ENCODE measurements at regions not wholly inside any gene's neighbourhood (a gene's known extent, or its start where the extent isn't known, plus 50 kb on each side); places are given as distances from the start of the nearest gene placed in this dataset.

- H2BK12ac ChIP-seq (ENCODE audit: low read length in 2 of 2) = no peak overlapping the region
- H3K14ac ChIP-seq (ENCODE audit: low read length in 2 of 2) = no peak overlapping the region
- H3K27me3 ChIP-seq (ENCODE audit: control insufficient read depth in 1 of 2, insufficient read depth in 1 of 2, low read length in 2 of 2) = peaks cover 0 to 6% of the 10 kb centered on the region in 2 experiments
- H3K9me3 ChIP-seq (ENCODE audit: control insufficient read depth, low read length) = no peaks in the 10 kb centered on the region
- H3K4me2 ChIP-seq (ENCODE audit: low read length, poor library complexity, severe bottlenecking) = no peak overlapping the region
- no peaks in the 10 kb centered on the region for H3K79me1 ChIP-seq (replicated peaks; ENCODE audit: low read length, poor library complexity, severe bottlenecking)
- no peaks in the 10 kb centered on the region for H3K4me1 ChIP-seq (ENCODE audit: control insufficient read depth, insufficient read depth, low read depth, low read length)
- H2BK120ac ChIP-seq (ENCODE audit: low read depth, low read length) = no peak overlapping the region
- no peak overlapping the region for H4K8ac ChIP-seq (ENCODE audit: low read length)
- no peak overlapping the region for H3K27ac ChIP-seq (ENCODE audit: low read length, poor library complexity, severe bottlenecking)
- no peak overlapping the region for H3K4ac ChIP-seq (ENCODE audit: low read depth in 1 of 2, low read length in 2 of 2)
- H2AFZ ChIP-seq (ENCODE audit: low read depth, low read length) = no peak overlapping the region
- no peak overlapping the region for H3K18ac ChIP-seq (ENCODE audit: low read depth in 1 of 2, low read length in 2 of 2)
- H4K91ac ChIP-seq (ENCODE audit: low read length) = no peak overlapping the region
- no peak overlapping the region for H2BK5ac ChIP-seq (ENCODE audit: low read depth, low read length, poor library complexity, severe bottlenecking)
- 49% methylated on average over 2 of the region's 3 CpGs for WGBS
- H3K9ac ChIP-seq (ENCODE audit: low read length) = no peak overlapping the region
- no peak for DNase-seq
- no peak overlapping the region for H2BK15ac ChIP-seq (ENCODE audit: low read depth, poor library complexity, severe bottlenecking)
- no peak overlapping the region for H3K4me3 ChIP-seq (ENCODE audit: insufficient read depth in 1 of 2, low read depth in 1 of 2, low read length in 2 of 2)
- no peak overlapping the region for H3K23ac ChIP-seq (ENCODE audit: low read length in 2 of 2)
- H3K36me3 ChIP-seq (ENCODE audit: control insufficient read depth in 1 of 2, insufficient read depth in 2 of 2, low read depth in 1 of 2, low read length in 2 of 2) = no peaks in the 10 kb centered on the region
- no peak overlapping the region for H2AK5ac ChIP-seq (ENCODE audit: low read length, severe bottlenecking)
Measured at GRCh38 chr5:13501176-13501575, 443.3 kb downstream of the DNAH5 start.

GRCh38 chr5:13498279-13498678 is 446.2 kb downstream of the DNAH5 start:
- Histone ChIP-seq H2BK15ac (ENCODE audit: low read depth, poor library complexity, severe bottlenecking) (no peak overlapping the region), H3K36me3 (ENCODE audit: control insufficient read depth in 1 of 2, insufficient read depth in 2 of 2, low read depth in 1 of 2, low read length in 2 of 2) (no peaks in the 10 kb centered on the region), H3K4me2 (ENCODE audit: low read length, poor library complexity, severe bottlenecking) (no peak overlapping the region), H3K18ac (ENCODE audit: low read depth in 1 of 2, low read length in 2 of 2) (no peak overlapping the region), H3K27ac (ENCODE audit: low read length, poor library complexity, severe bottlenecking) (no peak overlapping the region), H3K9me3 (ENCODE audit: control insufficient read depth, low read length) (no peaks in the 10 kb centered on the region), H2BK12ac (ENCODE audit: low read length in 2 of 2) (no peak overlapping the region), H3K79me1 (replicated peaks; ENCODE audit: low read length, poor library complexity, severe bottlenecking) (no peaks in the 10 kb centered on the region), H2AFZ (ENCODE audit: low read depth, low read length) (no peak overlapping the region), H4K91ac (ENCODE audit: low read length) (no peak overlapping the region), H3K27me3 (ENCODE audit: control insufficient read depth in 1 of 2, insufficient read depth in 1 of 2, low read length in 2 of 2) (peaks cover 0 to 5% of the 10 kb centered on the region in 2 experiments), H3K23ac (ENCODE audit: low read length in 2 of 2) (no peak overlapping the region), H2BK5ac (ENCODE audit: low read depth, low read length, poor library complexity, severe bottlenecking) (no peak overlapping the region), H3K14ac (ENCODE audit: low read length in 2 of 2) (no peak overlapping the region), H4K8ac (ENCODE audit: low read length) (no peak overlapping the region), H3K9ac (ENCODE audit: low read length) (no peak overlapping the region), H3K4me3 (ENCODE audit: insufficient read depth in 1 of 2, low read depth in 1 of 2, low read length in 2 of 2) (no peak overlapping the region), H2BK120ac (ENCODE audit: low read depth, low read length) (no peak overlapping the region), H3K4me1 (ENCODE audit: control insufficient read depth, insufficient read depth, low read depth, low read length) (no peaks in the 10 kb centered on the region), H2AK5ac (ENCODE audit: low read length, severe bottlenecking) (no peak overlapping the region), H3K4ac (ENCODE audit: low read depth in 1 of 2, low read length in 2 of 2) (no peak overlapping the region)
- DNase-seq = no peak

- Histone ChIP-seq H3K9me3 (ENCODE audit: control insufficient read depth, low read length) (no peaks in the 10 kb centered on the region), H2BK12ac (ENCODE audit: low read length in 2 of 2) (no peak overlapping the region), H3K4me3 (ENCODE audit: insufficient read depth in 1 of 2, low read depth in 1 of 2, low read length in 2 of 2) (no peak overlapping the region), H3K18ac (ENCODE audit: low read depth in 1 of 2, low read length in 2 of 2) (no peak overlapping the region), H2BK15ac (ENCODE audit: low read depth, poor library complexity, severe bottlenecking) (no peak overlapping the region), H4K91ac (ENCODE audit: low read length) (no peak overlapping the region), H3K23ac (ENCODE audit: low read length in 2 of 2) (no peak overlapping the region), H3K79me1 (replicated peaks; ENCODE audit: low read length, poor library complexity, severe bottlenecking) (no peaks in the 10 kb centered on the region), H3K4me1 (ENCODE audit: control insufficient read depth, insufficient read depth, low read depth, low read length) (no peaks in the 10 kb centered on the region), H3K27ac (ENCODE audit: low read length, poor library complexity, severe bottlenecking) (no peak overlapping the region), H3K4ac (ENCODE audit: low read depth in 1 of 2, low read length in 2 of 2) (no peak overlapping the region), H4K8ac (ENCODE audit: low read length) (no peak overlapping the region), H2AFZ (ENCODE audit: low read depth, low read length) (no peak overlapping the region), H2BK120ac (ENCODE audit: low read depth, low read length) (no peak overlapping the region), H2AK5ac (ENCODE audit: low read length, severe bottlenecking) (no peak overlapping the region), H3K27me3 (ENCODE audit: control insufficient read depth in 1 of 2, insufficient read depth in 1 of 2, low read length in 2 of 2) (no peaks in the 10 kb centered on the region), H3K4me2 (ENCODE audit: low read length, poor library complexity, severe bottlenecking) (no peak overlapping the region), H3K9ac (ENCODE audit: low read length) (no peak overlapping the region), H3K36me3 (ENCODE audit: control insufficient read depth in 1 of 2, insufficient read depth in 2 of 2, low read depth in 1 of 2, low read length in 2 of 2) (no peaks in the 10 kb centered on the region), H3K14ac (ENCODE audit: low read length in 2 of 2) (no peak overlapping the region), H2BK5ac (ENCODE audit: low read depth, low read length, poor library complexity, severe bottlenecking) (no peak overlapping the region)
- DNase-seq = no peak
- 78% methylated on average over 6 of the region's 8 CpGs for WGBS
Measured at GRCh38 chr5:13488254-13488931, 456.1 kb downstream of the DNAH5 start.

GRCh38 chr5:13480834-13481233 is 463.7 kb downstream of the DNAH5 start:
- Histone ChIP-seq H4K8ac (ENCODE audit: low read length) (no peak overlapping the region), H2BK5ac (ENCODE audit: low read depth, low read length, poor library complexity, severe bottlenecking) (no peak overlapping the region), H3K23ac (ENCODE audit: low read length in 2 of 2) (no peak overlapping the region), H4K91ac (ENCODE audit: low read length) (no peak overlapping the region), H3K4ac (ENCODE audit: low read depth in 1 of 2, low read length in 2 of 2) (no peak overlapping the region), H2BK120ac (ENCODE audit: low read depth, low read length) (no peak overlapping the region), H3K79me1 (replicated peaks; ENCODE audit: low read length, poor library complexity, severe bottlenecking) (no peaks in the 10 kb centered on the region), H3K4me1 (ENCODE audit: control insufficient read depth, insufficient read depth, low read depth, low read length) (no peaks in the 10 kb centered on the region), H2AFZ (ENCODE audit: low read depth, low read length) (no peak overlapping the region), H2AK5ac (ENCODE audit: low read length, severe bottlenecking) (no peak overlapping the region), H3K9me3 (ENCODE audit: control insufficient read depth, low read length) (no peaks in the 10 kb centered on the region), H3K9ac (ENCODE audit: low read length) (no peak overlapping the region), H3K4me2 (ENCODE audit: low read length, poor library complexity, severe bottlenecking) (no peak overlapping the region), H2BK15ac (ENCODE audit: low read depth, poor library complexity, severe bottlenecking) (no peak overlapping the region), H3K27me3 (ENCODE audit: control insufficient read depth in 1 of 2, insufficient read depth in 1 of 2, low read length in 2 of 2) (peaks cover 6 to 20% of the 10 kb centered on the region in 2 experiments), H2BK12ac (ENCODE audit: low read length in 2 of 2) (no peak overlapping the region), H3K4me3 (ENCODE audit: insufficient read depth in 1 of 2, low read depth in 1 of 2, low read length in 2 of 2) (no peak overlapping the region), H3K27ac (ENCODE audit: low read length, poor library complexity, severe bottlenecking) (no peak overlapping the region), H3K14ac (ENCODE audit: low read length in 2 of 2) (no peak overlapping the region), H3K36me3 (ENCODE audit: control insufficient read depth in 1 of 2, insufficient read depth in 2 of 2, low read depth in 1 of 2, low read length in 2 of 2) (no peaks in the 10 kb centered on the region), H3K18ac (ENCODE audit: low read depth in 1 of 2, low read length in 2 of 2) (no peak overlapping the region)
- DNase-seq = no peak
- WGBS = 82% methylated on average over 2 of the region's 2 CpGs

All from mesenchymal stem cell (in vitro differentiated cells and primary cell).